ENCODE measurements at regions not wholly inside any gene's neighbourhood (a gene's known extent, or its start where the extent isn't known, plus 50 kb on each side); places are given as distances from the start of the nearest gene placed in this dataset.

GRCh38 chr1:67957066-67957465, 93.4 kb downstream of the DIRAS3 start:
- H3K4me3 ChIP-seq (replicated peaks; ENCODE audit: insufficient read depth, low read length), result no peak overlapping the region
- no peak for TF ChIP-seq GABPA (IDR thresholded peaks at IDR 0.05; ENCODE audit: low read depth)
- no peak for TF ChIP-seq SPI1 (IDR thresholded peaks at IDR 0.05; ENCODE audit: borderline replicate concordance, low read depth)
- TF ChIP-seq POLR2AphosphoS5 (IDR thresholded peaks at IDR 0.05; ENCODE audit: low read depth), result no peak
- no peak for TF ChIP-seq REST (IDR thresholded peaks at IDR 0.05; ENCODE audit: insufficient replicate concordance, low read depth)
- TF ChIP-seq CTCF (IDR thresholded peaks at IDR 0.05; ENCODE audit: insufficient read depth, low read length), result no peak
- DNase-seq (ENCODE audit: low read depth in 1 of 2, low spot score in 1 of 2), result no peak
- no peak overlapping the region for H3K27ac ChIP-seq (replicated peaks)
- no peaks in the 10 kb centered on the region for H3K27me3 ChIP-seq (ENCODE audit: insufficient read depth, poor library complexity, severe bottlenecking)

- DNase-seq (ENCODE audit: low read depth in 1 of 2, low spot score in 1 of 2), result no peak
- H3K27me3 ChIP-seq (ENCODE audit: insufficient read depth, poor library complexity, severe bottlenecking), result no peaks in the 10 kb centered on the region
- H3K27ac ChIP-seq (replicated peaks), result no peak overlapping the region
- no peak overlapping the region for H3K4me3 ChIP-seq (replicated peaks; ENCODE audit: insufficient read depth, low read length)
- TF ChIP-seq GABPA (IDR thresholded peaks at IDR 0.05; ENCODE audit: low read depth) (no peak), SPI1 (IDR thresholded peaks at IDR 0.05; ENCODE audit: borderline replicate concordance, low read depth) (no peak), REST (IDR thresholded peaks at IDR 0.05; ENCODE audit: insufficient replicate concordance, low read depth) (no peak), POLR2AphosphoS5 (IDR thresholded peaks at IDR 0.05; ENCODE audit: low read depth) (no peak)
Observed at GRCh38 chr1:67956116-67956515, 94.3 kb downstream of the DIRAS3 start.

GRCh38 chr1:67955591-67955990, 94.8 kb downstream of the DIRAS3 start:
- TF ChIP-seq POLR2AphosphoS5 (IDR thresholded peaks at IDR 0.05; ENCODE audit: low read depth), result no peak
- TF ChIP-seq SPI1 (IDR thresholded peaks at IDR 0.05; ENCODE audit: borderline replicate concordance, low read depth), result no peak
- no peak for TF ChIP-seq REST (IDR thresholded peaks at IDR 0.05; ENCODE audit: insufficient replicate concordance, low read depth)
- no peak for TF ChIP-seq CTCF (IDR thresholded peaks at IDR 0.05; ENCODE audit: insufficient read depth, low read length)
- Histone ChIP-seq H3K4me3 (replicated peaks; ENCODE audit: insufficient read depth, low read length) (no peak overlapping the region), H3K27ac (replicated peaks) (no peak overlapping the region), H3K27me3 (ENCODE audit: insufficient read depth, poor library complexity, severe bottlenecking) (no peaks in the 10 kb centered on the region)
- no peak for DNase-seq (ENCODE audit: low read depth in 1 of 2, low spot score in 1 of 2)

GRCh38 chr1:67953301-67953700, 97.1 kb downstream of the DIRAS3 start:
- peaks cover under 1% of the 10 kb centered on the region for H3K27me3 ChIP-seq (ENCODE audit: insufficient read depth, poor library complexity, severe bottlenecking)
- no peak overlapping the region for H3K27ac ChIP-seq (replicated peaks)
- DNase-seq (ENCODE audit: low read depth in 1 of 2, low spot score in 1 of 2), result no peak
- TF ChIP-seq SPI1 (IDR thresholded peaks at IDR 0.05; ENCODE audit: borderline replicate concordance, low read depth), result no peak
- TF ChIP-seq GABPA (IDR thresholded peaks at IDR 0.05; ENCODE audit: low read depth), result no peak
- TF ChIP-seq POLR2AphosphoS5 (IDR thresholded peaks at IDR 0.05; ENCODE audit: low read depth), result no peak
- no peak for TF ChIP-seq CTCF (IDR thresholded peaks at IDR 0.05; ENCODE audit: insufficient read depth, low read length)
- no peak for TF ChIP-seq REST (IDR thresholded peaks at IDR 0.05; ENCODE audit: insufficient replicate concordance, low read depth)
- H3K4me3 ChIP-seq (replicated peaks; ENCODE audit: insufficient read depth, low read length), result no peak overlapping the region
